ENCODE measurements at regions not wholly inside any gene's neighbourhood (a gene's known extent, or its start where the extent isn't known, plus 50 kb on each side); places are given as distances from the start of the nearest gene placed in this dataset.

DNA sequence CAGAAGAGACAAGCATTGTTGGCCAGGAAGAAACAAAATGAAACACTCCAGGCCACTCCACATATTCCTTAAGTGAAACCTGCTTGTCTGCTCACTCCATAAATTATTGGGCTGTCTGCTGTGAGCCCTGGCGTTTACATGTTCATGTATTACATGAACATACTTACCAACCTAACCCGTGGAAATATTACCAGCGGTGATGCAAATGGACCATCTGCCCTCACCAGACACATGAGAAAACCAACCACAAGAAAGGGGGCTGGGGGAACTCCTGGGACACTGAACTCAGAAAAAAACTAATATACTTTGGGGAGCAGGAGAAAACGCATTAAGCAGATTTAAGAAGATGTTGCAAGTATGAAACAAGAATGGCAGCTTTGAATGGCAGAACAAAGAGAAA, 731.2 kb upstream of the IGFBP3 start:
- no peak for TF ChIP-seq POLR2A (IDR thresholded peaks at IDR 0.05; ENCODE audit: low read depth, low read length)
- TF ChIP-seq POLR2AphosphoS5 (IDR thresholded peaks at IDR 0.05; ENCODE audit: low read depth, low read length): no peak
- TF ChIP-seq TAF1 (IDR thresholded peaks at IDR 0.05; ENCODE audit: low read depth, low read length): no peak
